Neural cell (in vitro differentiated cells): ENCODE measurements at regions not wholly inside any gene's neighbourhood (a gene's known extent, or its start where the extent isn't known, plus 50 kb on each side); places are given as distances from the start of the nearest gene placed in this dataset.

Experiments used
- H2AFZ ChIP-seq: fragments of 200-600, 300-800 bp; sonication (generic), shearing (Covaris generic); 2 replicates; pipeline ENCODE4 v1.6.0; 2014; ENCODE audit warnings: low read depth, mild to moderate bottlenecking, antibody characterized with exemption, low read length, moderate library complexity
- H3F3A ChIP-seq: fragments of 200-600 bp; shearing (Covaris generic); 2 replicates; pipeline ENCODE4 v1.6.1; 2016; ENCODE audit warnings: mild to moderate bottlenecking, moderate library complexity, mixed read lengths, antibody characterized with exemption, low read length; ENCODE audit not compliant: insufficient read depth, poor library complexity, severe bottlenecking
- H3K27ac ChIP-seq: fragments of 200-600, 300-800 bp; sonication (generic), shearing (Covaris generic); 2 replicates; pipeline ENCODE4 v1.5.1; 2014; ENCODE audit warnings: mild to moderate bottlenecking, low read length, moderate library complexity
- H3K27me3 ChIP-seq: fragments of 300-800, 200-600 bp; sonication (generic), shearing (Covaris generic); 2 replicates; pipeline ENCODE4 v1.6.0; 2014; ENCODE audit warnings: mild to moderate bottlenecking, low read depth, low read length, moderate library complexity; ENCODE audit not compliant: insufficient read depth
- H3K36me3 ChIP-seq: fragments of 300-800, 200-600 bp; sonication (generic), shearing (Covaris generic); 2 replicates; pipeline ENCODE4 v1.5.1; 2014; ENCODE audit warnings: mild to moderate bottlenecking, antibody characterized with exemption, low read length, moderate library complexity; ENCODE audit not compliant: insufficient read depth
- H3K4me2 ChIP-seq: fragments of 300-800, 200-600 bp; sonication (generic), shearing (Covaris generic); 2 replicates; pipeline ENCODE4 v1.6.0; 2014; ENCODE audit warnings: mild to moderate bottlenecking, low read length
- H3K4me3 ChIP-seq: fragments of 300-800, 200-600 bp; sonication (generic), shearing (Covaris generic); 2 replicates; pipeline ENCODE4 v1.5.1; 2014; ENCODE audit warnings: mild to moderate bottlenecking, low read length, moderate library complexity
- H3K79me2 ChIP-seq: fragments of 200-600 bp; shearing (Covaris generic); replicated peaks from 2 replicates; pipeline ENCODE4 v1.6.0; 2014; ENCODE audit warnings: mild to moderate bottlenecking, low read length, moderate library complexity; ENCODE audit not compliant: insufficient read depth
- H3K9ac ChIP-seq: fragments of 300-800, 200-600 bp; sonication (generic), shearing (Covaris generic); 2 replicates; pipeline ENCODE4 v1.6.1; 2016; ENCODE audit warnings: mild to moderate bottlenecking, low read length, mixed read lengths
- H3K9me2 ChIP-seq: fragments of 200-600 bp; shearing (Covaris generic); 2 replicates; pipeline ENCODE4 v1.6.1; 2016; ENCODE audit warnings: mild to moderate bottlenecking, low read length, mixed read lengths; ENCODE audit not compliant: insufficient read depth
- H3K9me3 ChIP-seq: fragments of 200-600, 300-800 bp; sonication (generic), shearing (Covaris generic); 2 replicates; pipeline ENCODE4 v1.6.1; 2016; ENCODE audit warnings: mild to moderate bottlenecking, mixed run types, low read length, moderate library complexity, mixed read lengths
- H4K20me1 ChIP-seq: fragments of 200-600 bp; shearing (Covaris generic); 2 replicates; pipeline ENCODE4 v1.6.1; 2016; ENCODE audit warnings: mild to moderate bottlenecking, mixed run types; ENCODE audit not compliant: insufficient read depth
- EP300 ChIP-seq: fragments of 450-650 bp; conservative IDR thresholded peaks from 2 replicates; pipeline ENCODE4 v1.6.1; 2014; ENCODE audit warnings: antibody characterized with exemption, mild to moderate bottlenecking, moderate library complexity; ENCODE audit not compliant: poor library complexity, severe bottlenecking
- EZH2 ChIP-seq: fragments of 200-600, 300-800 bp; shearing (Covaris generic), sonication (generic); IDR thresholded peaks from 2 replicates; pipeline ENCODE4 v1.6.1; 2014; ENCODE audit warnings: antibody characterized with exemption, low read length, borderline replicate concordance, mild to moderate bottlenecking; ENCODE audit not compliant: insufficient read depth, poor library complexity, severe bottlenecking
- MXI1 ChIP-seq: fragments of 450-650 bp; conservative IDR thresholded peaks from 2 replicates; pipeline ENCODE4 v1.6.1; 2014; ENCODE audit warnings: antibody characterized with exemption, mild to moderate bottlenecking; ENCODE audit not compliant: poor library complexity, severe bottlenecking
- POLR2AphosphoS5 ChIP-seq: IDR thresholded peaks from 2 replicates; pipeline ENCODE4 v1.6.1; 2012
- RAD21 ChIP-seq: fragments of 450-650 bp; conservative IDR thresholded peaks from 2 replicates; pipeline ENCODE4 v1.6.1; 2014; ENCODE audit warnings: antibody characterized with exemption, mild to moderate bottlenecking, moderate library complexity
- REST ChIP-seq: IDR thresholded peaks from 2 replicates; pipeline ENCODE4 v1.6.1; 2012; ENCODE audit warnings: borderline replicate concordance
- SMC3 ChIP-seq: fragments of 450-650 bp; conservative IDR thresholded peaks from 2 replicates; pipeline ENCODE4 v1.6.1; 2014; ENCODE audit warnings: antibody characterized with exemption, mild to moderate bottlenecking, moderate library complexity; ENCODE audit not compliant: poor library complexity
- TAF1 ChIP-seq: IDR thresholded peaks from 2 replicates; pipeline ENCODE4 v1.6.1; 2012; ENCODE audit warnings: low read depth
- TF ChIP-seq, protein P1 (sequence below): fragments of 450-650 bp; IDR thresholded peaks from 2 replicates; pipeline ENCODE4 v1.5.1; 2014; ENCODE audit warnings: antibody characterized with exemption, mild to moderate bottlenecking, moderate library complexity; ENCODE audit not compliant: poor library complexity, severe bottlenecking

GRCh38 chr16:65658349-65658748 is 536.5 kb upstream of the CDH11 start:
- no peak overlapping the region for H2AFZ ChIP-seq
- H3K9me3 ChIP-seq = no peaks in the 10 kb centered on the region
- no peaks in the 10 kb centered on the region for H3K36me3 ChIP-seq
- H3K9me2 ChIP-seq = no peaks in the 10 kb centered on the region
- H3F3A ChIP-seq = no peaks in the 10 kb centered on the region
- H3K9ac ChIP-seq = no peak overlapping the region
- H3K79me2 ChIP-seq = no peaks in the 10 kb centered on the region
- TF ChIP-seq POLR2AphosphoS5 = no peak
- TF ChIP-seq MXI1 = no peak
- TF ChIP-seq RAD21 = no peak
- no peak for TF ChIP-seq REST
- no peak for TF ChIP-seq EZH2
- no peak overlapping the region for H3K27ac ChIP-seq
- H3K27me3 ChIP-seq = no peaks in the 10 kb centered on the region
- no peak overlapping the region for H3K4me2 ChIP-seq
- no peak overlapping the region for H3K4me3 ChIP-seq
- H4K20me1 ChIP-seq = no peaks in the 10 kb centered on the region

DNA sequence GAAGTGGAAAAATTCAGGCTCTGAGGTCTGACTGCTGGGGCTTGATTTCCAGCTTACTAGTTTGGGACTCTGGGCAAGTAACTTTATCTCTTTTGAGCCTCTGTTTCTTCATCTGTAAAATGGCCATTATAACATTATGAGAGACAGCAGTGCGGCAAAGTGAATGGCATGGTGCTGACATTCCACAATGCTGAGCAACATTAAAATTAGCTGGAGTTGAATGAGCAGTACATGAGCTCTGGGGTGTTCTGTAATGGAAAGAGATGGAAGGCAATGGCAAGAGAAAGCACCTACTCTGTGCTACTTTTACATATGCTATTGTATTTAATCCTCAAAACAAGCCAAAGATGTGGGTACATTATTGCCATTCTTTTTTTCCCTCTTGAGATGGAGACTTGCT is 535.7 kb upstream of the CDH11 start:
- no peaks in the 10 kb centered on the region for H3K79me2 ChIP-seq
- no peak for TF ChIP-seq EP300
- TF ChIP-seq MXI1 = no peak
- no peak for TF ChIP-seq EZH2
- no peak for TF ChIP-seq RAD21
- no peak for TF ChIP-seq REST
- TF ChIP-seq TAF1 = no peak
- TF ChIP-seq, protein P1, sequence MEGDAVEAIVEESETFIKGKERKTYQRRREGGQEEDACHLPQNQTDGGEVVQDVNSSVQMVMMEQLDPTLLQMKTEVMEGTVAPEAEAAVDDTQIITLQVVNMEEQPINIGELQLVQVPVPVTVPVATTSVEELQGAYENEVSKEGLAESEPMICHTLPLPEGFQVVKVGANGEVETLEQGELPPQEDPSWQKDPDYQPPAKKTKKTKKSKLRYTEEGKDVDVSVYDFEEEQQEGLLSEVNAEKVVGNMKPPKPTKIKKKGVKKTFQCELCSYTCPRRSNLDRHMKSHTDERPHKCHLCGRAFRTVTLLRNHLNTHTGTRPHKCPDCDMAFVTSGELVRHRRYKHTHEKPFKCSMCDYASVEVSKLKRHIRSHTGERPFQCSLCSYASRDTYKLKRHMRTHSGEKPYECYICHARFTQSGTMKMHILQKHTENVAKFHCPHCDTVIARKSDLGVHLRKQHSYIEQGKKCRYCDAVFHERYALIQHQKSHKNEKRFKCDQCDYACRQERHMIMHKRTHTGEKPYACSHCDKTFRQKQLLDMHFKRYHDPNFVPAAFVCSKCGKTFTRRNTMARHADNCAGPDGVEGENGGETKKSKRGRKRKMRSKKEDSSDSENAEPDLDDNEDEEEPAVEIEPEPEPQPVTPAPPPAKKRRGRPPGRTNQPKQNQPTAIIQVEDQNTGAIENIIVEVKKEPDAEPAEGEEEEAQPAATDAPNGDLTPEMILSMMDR = no peak
- TF ChIP-seq SMC3 = no peak
- no peak for TF ChIP-seq POLR2AphosphoS5
- H4K20me1 ChIP-seq = no peaks in the 10 kb centered on the region
- H3K27ac ChIP-seq = no peak overlapping the region
- H3K4me3 ChIP-seq = no peak overlapping the region
- no peak overlapping the region for H2AFZ ChIP-seq
- no peaks in the 10 kb centered on the region for H3K9me3 ChIP-seq
- no peaks in the 10 kb centered on the region for H3K9me2 ChIP-seq
- no peak overlapping the region for H3K9ac ChIP-seq
- no peak overlapping the region for H3K4me2 ChIP-seq
- no peaks in the 10 kb centered on the region for H3F3A ChIP-seq
- no peaks in the 10 kb centered on the region for H3K36me3 ChIP-seq
- no peaks in the 10 kb centered on the region for H3K27me3 ChIP-seq
